Aorta (tissue), 5 donors: ENCODE measurements at regions not wholly inside any gene's neighbourhood (a gene's known extent, or its start where the extent isn't known, plus 50 kb on each side); places are given as distances from the start of the nearest gene placed in this dataset.

Experiments used
- ATAC-seq: fragments of 200-7000 bp; cut with Tn5 transposase; one replicate; pipeline ENCODE4 v1.9.1; 2022; ENCODE audit warnings: moderate library complexity; ENCODE audit not compliant: low FRiP score
- DNase-seq, 2 donors: peaks; one replicate each; pipeline ENCODE4 v3.0.0-alpha.2; 2020
- H3K27ac ChIP-seq, 2 donors: one replicate each; pipeline ENCODE4 v1.5.1; 2013; ENCODE audit warnings: low read length in 2 of 2, mild to moderate bottlenecking in 2 of 2, moderate library complexity in 2 of 2, control low read depth in 1 of 2, inconsistent platforms in 1 of 2, low read depth in 1 of 2
- H3K27me3 ChIP-seq, 2 donors: one replicate each; pipeline ENCODE4 v1.6.1; 2013; ENCODE audit warnings: control low read depth in 1 of 2, low read length in 1 of 2, mild to moderate bottlenecking in 1 of 2, moderate library complexity in 1 of 2; ENCODE audit not compliant: insufficient read depth in 2 of 2, control insufficient read depth in 1 of 2
- H3K36me3 ChIP-seq, 2 donors: one replicate each; pipeline ENCODE4 v1.6.1; 2013; ENCODE audit warnings: control low read depth in 1 of 2, low read length in 1 of 2, mild to moderate bottlenecking in 1 of 2; ENCODE audit not compliant: insufficient read depth in 2 of 2, control insufficient read depth in 1 of 2
- H3K4me1 ChIP-seq, 2 donors: one replicate each; pipeline ENCODE4 v1.6.1; 2013; ENCODE audit warnings: low read length in 2 of 2, control low read depth in 1 of 2, mild to moderate bottlenecking in 1 of 2, moderate library complexity in 1 of 2; ENCODE audit not compliant: insufficient read depth in 2 of 2, control insufficient read depth in 1 of 2
- H3K4me3 ChIP-seq, 2 donors: one replicate each; pipeline ENCODE4 v1.5.1; 2013; ENCODE audit warnings: low read length in 2 of 2, control low read depth in 1 of 2, mild to moderate bottlenecking in 1 of 2
- H3K9me3 ChIP-seq: one replicate; pipeline ENCODE4 v1.6.1; 2013; ENCODE audit warnings: mild to moderate bottlenecking, low read length; ENCODE audit not compliant: control insufficient read depth
- WGBS, 2 donors: extraction: QIAGEN DNeasy Blood & Tissue Kit; methylation state at CpG; one replicate each; pipeline ENCODE4 v1.1.7; 2013; 5-methylcytosine and 5-hydroxymethylcytosine counted together
- intact Hi-C, 2 donors: fragments of 100-400 bp; cut with DNase I; formaldehyde crosslinking; loops; one replicate each; pipeline versions ENCODE4 v1.14.2 to v1.15.0; 2022
- donor health status: healthy with polysubstance abuse.
- donor health status: Bipolar disorder and iron deficiency.
- donor health status: DM: no; HTN: no; CAD: no.
- donor health status: DM: no; HTN: no; CAD: no.
- donor health status: DM: yes; HTN: yes; CAD: no.

DNA sequence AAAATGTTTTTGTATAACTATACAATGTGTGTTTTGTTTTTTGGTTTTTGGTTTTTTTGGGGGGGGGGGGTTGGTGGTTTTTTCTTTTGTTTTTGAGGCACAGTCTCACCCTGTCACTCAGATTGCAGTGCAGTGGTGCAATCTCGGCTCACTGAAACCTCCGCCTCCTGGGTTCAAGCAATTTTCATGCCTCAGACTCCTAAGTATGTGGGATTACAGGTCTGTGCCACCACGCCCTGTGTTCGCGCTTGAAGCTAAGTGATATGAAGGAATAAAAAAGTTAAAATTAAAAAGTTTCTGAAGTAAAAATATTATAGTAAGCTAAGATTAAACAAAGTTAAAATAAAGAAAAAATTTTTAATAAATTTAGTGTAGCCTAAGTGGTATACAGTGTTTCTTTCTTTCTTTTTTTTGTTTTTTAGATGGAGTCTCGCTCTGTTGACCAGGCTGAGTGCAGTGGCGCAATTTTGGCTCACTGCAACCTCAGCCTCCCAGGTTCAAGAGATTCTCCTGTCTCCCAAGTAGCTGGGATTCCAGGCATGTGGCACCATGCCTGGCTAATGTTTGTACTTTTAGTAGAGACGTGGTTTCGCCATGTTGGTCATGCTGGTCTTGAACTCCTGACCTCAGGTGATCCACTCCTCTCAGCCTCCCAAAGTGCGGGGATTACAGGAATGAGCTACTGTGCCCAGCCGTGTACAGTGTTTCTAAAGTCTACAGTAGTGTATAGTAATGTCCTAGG is 53.9 kb upstream of the TEX55 start:
- H3K9me3 ChIP-seq: no peaks in the 10 kb centered on the region
- no peak overlapping the region for H3K27ac ChIP-seq
- H3K36me3 ChIP-seq: no peaks in the 10 kb centered on the region
- WGBS, 2 donors: 92% methylated on average over 11 of the region's 11 CpGs
- intact Hi-C loops: no loop called here
- no peaks in the 10 kb centered on the region for H3K27me3 ChIP-seq
- no peak for DNase-seq
- no peaks in the 10 kb centered on the region for H3K4me1 ChIP-seq
- H3K4me3 ChIP-seq: no peak overlapping the region
- ATAC-seq: no peak

- H3K27me3 ChIP-seq: no peaks in the 10 kb centered on the region
- H3K4me3 ChIP-seq: no peak overlapping the region
- intact Hi-C loops: no loop called here
- WGBS, 2 donors: 70 to 71% methylated on average over 1 of the region's 1 CpG
- H3K9me3 ChIP-seq: no peaks in the 10 kb centered on the region
- H3K27ac ChIP-seq: no peak overlapping the region
- H3K4me1 ChIP-seq: no peaks in the 10 kb centered on the region
- H3K36me3 ChIP-seq: no peaks in the 10 kb centered on the region
- no peak for DNase-seq
- no peak for ATAC-seq
Observed at GRCh38 chr3:119087799-119088198, 53.2 kb upstream of the IGSF11 start.

GRCh38 chr3:119085070-119085439 is 50.4 kb upstream of the IGSF11 start:
- DNase-seq (no peak), ATAC-seq (no peak)
- intact Hi-C loops: no loop called here
- H3K27me3 ChIP-seq: no peaks in the 10 kb centered on the region
- H3K36me3 ChIP-seq: no peaks in the 10 kb centered on the region
- no peaks in the 10 kb centered on the region for H3K4me1 ChIP-seq
- no peak overlapping the region for H3K4me3 ChIP-seq
- 84 to 92% methylated on average over 3 of the region's 3 CpGs for WGBS, 2 donors
- H3K27ac ChIP-seq: no peak overlapping the region
- no peaks in the 10 kb centered on the region for H3K9me3 ChIP-seq

GRCh38 chr3:119084371-119085069 is 49.9 kb upstream of the IGSF11 start:
- Histone ChIP-seq H3K4me1 (no peaks in the 10 kb centered on the region), H3K9me3 (no peaks in the 10 kb centered on the region), H3K27me3 (no peaks in the 10 kb centered on the region), H3K4me3 (no peak overlapping the region), H3K36me3 (no peaks in the 10 kb centered on the region), H3K27ac (no peak overlapping the region)
- WGBS, 2 donors: 62 to 68% methylated on average over 4 of the region's 4 CpGs
- intact Hi-C loops: no loop called here
- DNase-seq: peak in 1 of 2 donors; percentile 45
- no peak for ATAC-seq
